Spleen (tissue), 11 donors: ENCODE measurements at regions not wholly inside any gene's neighbourhood (a gene's known extent, or its start where the extent isn't known, plus 50 kb on each side); places are given as distances from the start of the nearest gene placed in this dataset.

ENCODE experiments used
- DNase-seq: peaks from one replicate; pipeline ENCODE4 v3.0.0-alpha.2; 2020
- H3K27ac ChIP-seq, 8 donors: fragments of 200-600 bp; sonication (generic) in 7 of 8; 1 replicate in 4 of 8; 2 replicates in 4 of 8; pipeline versions ENCODE4 v1.5.0 to v1.8.0; 2016 to 2021; ENCODE audit warnings: inconsistent platforms in 4 of 8, mild to moderate bottlenecking in 4 of 8, moderate library complexity in 1 of 8
- H3K27me3 ChIP-seq, 7 donors: fragments of 200-600 bp; sonication (generic) in 6 of 7; replicated peaks in 1 of 7; 1 replicate in 4 of 7; 2 replicates in 3 of 7; pipeline versions ENCODE4 v1.5.0 to v1.8.0; 2016 to 2021; ENCODE audit warnings: inconsistent platforms in 3 of 7, mild to moderate bottlenecking in 1 of 7
- H3K36me3 ChIP-seq, 6 donors: fragments of 200-600 bp; sonication (generic) in 5 of 6; 1 replicate in 4 of 6; 2 replicates in 2 of 6; pipeline versions ENCODE4 v1.5.0 to v1.8.0; 2016 to 2021; ENCODE audit warnings: inconsistent platforms in 2 of 6
- H3K4me1 ChIP-seq, 6 donors: fragments of 200-600 bp; sonication (generic) in 5 of 6; 1 replicate in 3 of 6; 2 replicates in 3 of 6; pipeline versions ENCODE4 v1.5.0 to v1.8.0; 2016 to 2021; ENCODE audit warnings: inconsistent platforms in 3 of 6
- H3K4me3 ChIP-seq, 8 donors: fragments of 200-600 bp; sonication (generic) in 7 of 8; 1 replicate in 4 of 8; 2 replicates in 4 of 8; pipeline versions ENCODE4 v1.5.0 to v1.8.0; 2016 to 2021; ENCODE audit warnings: inconsistent platforms in 4 of 8, mild to moderate bottlenecking in 4 of 8, moderate library complexity in 2 of 8
- H3K9me3 ChIP-seq, 8 donors: fragments of 200-600 bp; sonication (generic) in 7 of 8; 1 replicate in 4 of 8; 2 replicates in 4 of 8; pipeline versions ENCODE4 v1.5.0 to v1.8.0; 2016 to 2021; ENCODE audit warnings: inconsistent platforms in 4 of 8
- CTCF ChIP-seq, 11 experiments: fragments of 200-600 bp in 7 of 11; fragments of 450-650 bp in 4 of 11; sonication (generic) in 4 of 11; IDR thresholded peaks in 8 of 11; conservative IDR thresholded peaks in 3 of 11; 1 replicate in 7 of 11; 2 replicates in 4 of 11; pipeline versions ENCODE4 v1.4.0 to v1.8.0; 2016 to 2021; ENCODE audit warnings: antibody characterized with exemption in 11 of 11, inconsistent platforms in 4 of 11, mild to moderate bottlenecking in 1 of 11
- POLR2A ChIP-seq, 3 donors: fragments of 450-650 bp; IDR thresholded peaks; one replicate each; pipeline ENCODE4 v1.5.1; 2017; ENCODE audit warnings: antibody characterized with exemption in 3 of 3, mild to moderate bottlenecking in 1 of 3
- POLR2AphosphoS5 ChIP-seq, 3 donors: sonication (generic); formaldehyde crosslinking; IDR thresholded peaks; one replicate each; pipeline ENCODE4 v1.5.1; 2017; ENCODE audit warnings: antibody characterized with exemption in 3 of 3
- WGBS, 5 donors: extraction: QIAGEN DNeasy Blood & Tissue Kit in 3 of 5; methylation state at CpG; one replicate each; pipeline versions ENCODE4 v1.1.5 to v1.1.7; 2013 to 2018; 5-methylcytosine and 5-hydroxymethylcytosine counted together
- intact Hi-C: fragments of 100-400 bp; cut with DNase I; formaldehyde crosslinking; loops from one replicate; pipeline ENCODE4 v1.15.0; 2023; ENCODE audit warnings: low total_unique reads
- donor health status: healthy with polysubstance abuse.
- donor health status: DM: no; HTN: no; CAD: no; lungs with moderate emphysema.
- donor health status: DM: no; HTN: no; CAD: no.
- donor health status: Bipolar disorder and iron deficiency.
- donor health status: healthy.
- donor health status: DM: no; HTN: no; CAD: no.
- donor health status: DM: yes; HTN: yes; CAD: no.

DNA sequence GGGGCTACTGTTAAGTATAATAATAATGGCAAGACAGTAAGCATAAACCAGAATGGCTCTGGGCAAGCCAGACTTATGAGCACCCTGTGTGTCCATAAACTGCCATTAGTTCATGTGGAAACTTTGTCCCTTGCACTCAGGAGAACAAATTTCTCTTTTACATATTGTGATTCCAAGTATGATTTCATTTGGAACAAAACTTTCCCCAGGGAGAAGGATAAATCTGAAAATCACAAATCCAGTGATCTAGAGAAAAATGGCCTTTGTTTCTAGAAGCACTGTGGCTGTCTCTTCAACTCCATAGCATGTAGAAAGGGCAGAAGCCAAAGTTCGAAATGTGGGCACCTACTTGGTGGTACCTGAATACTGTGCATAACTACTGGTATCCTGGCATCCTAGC is 823.7 kb upstream of the SOX11 start:
- no peaks in the 10 kb centered on the region for H3K27me3 ChIP-seq
- intact Hi-C loops, result no loop called here
- 66 to 89% (median 82%) methylated on average over 1 of the region's 1 CpG for WGBS, 5 donors
- no peak overlapping the region for H3K4me3 ChIP-seq
- TF ChIP-seq POLR2AphosphoS5 (IDR thresholded peaks at IDR 0.05), result no peak
- no peak overlapping the region for H3K27ac ChIP-seq
- no peaks in the 10 kb centered on the region for H3K4me1 ChIP-seq
- H3K9me3 ChIP-seq, result peaks cover 0 to 4% (median 0%) of the 10 kb centered on the region in 8 donors
- no peaks in the 10 kb centered on the region for H3K36me3 ChIP-seq
- no peak for DNase-seq

DNA sequence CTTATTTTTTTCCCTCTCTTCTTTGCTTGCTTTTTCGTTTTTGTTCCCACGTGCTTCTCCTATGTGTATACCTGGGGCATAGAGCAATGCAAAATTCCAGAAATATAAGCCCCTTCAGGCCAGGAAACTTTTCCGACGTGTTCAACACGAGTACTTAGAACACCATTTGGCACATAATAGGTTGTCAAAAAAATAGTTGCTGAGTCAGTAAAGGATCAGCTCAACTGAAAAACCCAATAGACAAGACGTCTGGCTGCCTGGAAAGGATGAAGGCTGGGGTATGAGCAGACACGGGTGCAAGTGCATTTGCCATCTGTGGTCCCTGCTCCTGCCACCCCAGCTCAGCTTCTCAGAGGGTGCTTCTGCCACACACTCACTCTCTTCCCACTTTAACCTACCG is 823.0 kb upstream of the SOX11 start:
- Histone ChIP-seq H3K4me1 (no peaks in the 10 kb centered on the region), H3K27me3 (no peaks in the 10 kb centered on the region), H3K9me3 (peaks cover 0 to 4% (median 0%) of the 10 kb centered on the region in 8 donors), H3K4me3 (no peak overlapping the region), H3K27ac (no peak overlapping the region), H3K36me3 (no peaks in the 10 kb centered on the region)
- TF ChIP-seq CTCF (IDR thresholded peaks at IDR 0.05 in 8 of 11, conservative IDR thresholded peaks at IDR 0.05 in 3 of 11) (no peak), POLR2A (IDR thresholded peaks at IDR 0.05) (no peak), POLR2AphosphoS5 (IDR thresholded peaks at IDR 0.05) (no peak)
- intact Hi-C loops, result no loop called here
- no peak for DNase-seq
- WGBS, 5 donors, result 78 to 84% (median 81%) methylated on average over 8 of the region's 8 CpGs

GRCh38 chr2:4873364-4873763 is 818.8 kb upstream of the SOX11 start:
- H3K27me3 ChIP-seq, result no peaks in the 10 kb centered on the region
- H3K27ac ChIP-seq, result no peak overlapping the region
- intact Hi-C loops, result no loop called here
- no peak for TF ChIP-seq POLR2A (IDR thresholded peaks at IDR 0.05)
- TF ChIP-seq POLR2AphosphoS5 (IDR thresholded peaks at IDR 0.05), result no peak
- no peak for TF ChIP-seq CTCF (IDR thresholded peaks at IDR 0.05 in 8 of 11, conservative IDR thresholded peaks at IDR 0.05 in 3 of 11)
- 85 to 94% (median 88%) methylated on average over 6 of the region's 6 CpGs for whole genome bisulfite sequencing, 5 donors
- peaks cover 0 to 4% (median 0%) of the 10 kb centered on the region in 8 donors for H3K9me3 ChIP-seq
- no peak overlapping the region for H3K4me3 ChIP-seq
- no peak for DNase-seq
- H3K36me3 ChIP-seq, result no peaks in the 10 kb centered on the region
- no peaks in the 10 kb centered on the region for H3K4me1 ChIP-seq

DNA sequence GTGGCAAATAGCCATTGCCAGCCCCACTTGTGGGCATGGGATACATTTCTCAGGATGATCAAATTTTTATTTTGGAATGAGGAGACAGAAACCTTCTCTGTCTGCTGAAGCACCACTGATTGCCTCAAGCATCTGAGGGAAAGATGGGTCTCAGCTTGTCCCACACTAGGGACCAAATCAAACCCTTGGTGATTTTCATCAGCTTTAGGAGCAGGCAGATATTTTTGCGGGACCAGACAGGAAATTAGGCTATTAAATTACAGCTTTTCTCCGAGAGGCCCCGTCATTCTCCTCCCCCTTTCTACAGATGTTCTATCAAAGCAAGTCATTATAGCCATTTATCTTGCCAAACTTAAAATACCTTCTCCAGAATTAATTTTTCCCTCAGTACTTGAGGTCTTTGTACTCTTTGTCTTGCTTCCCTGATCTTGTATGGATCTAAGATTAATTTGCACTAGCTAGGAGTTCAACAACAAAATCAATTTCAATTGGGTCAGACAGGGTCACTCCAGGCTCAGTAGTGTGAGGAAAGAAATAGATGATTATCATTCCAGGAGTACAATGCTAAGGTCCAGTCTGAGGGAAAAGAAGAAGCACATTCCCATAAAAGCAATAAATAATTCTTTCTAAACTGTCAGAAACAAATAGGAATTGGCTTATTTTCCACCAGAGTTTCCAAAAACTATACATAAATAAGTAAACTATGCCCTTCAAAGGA is 818.1 kb upstream of the SOX11 start:
- Histone ChIP-seq H3K27me3 (no peaks in the 10 kb centered on the region), H3K27ac (no peak overlapping the region), H3K4me3 (no peak overlapping the region), H3K36me3 (no peaks in the 10 kb centered on the region), H3K4me1 (no peaks in the 10 kb centered on the region), H3K9me3 (peaks cover 0 to 4% (median 0%) of the 10 kb centered on the region in 8 donors)
- intact Hi-C loops, result no loop called here
- 54 to 63% (median 61%) methylated on average over 3 of the region's 3 CpGs for WGBS, 5 donors
- TF ChIP-seq POLR2A (IDR thresholded peaks at IDR 0.05) (no peak), CTCF (IDR thresholded peaks at IDR 0.05 in 8 of 11, conservative IDR thresholded peaks at IDR 0.05 in 3 of 11) (no peak), POLR2AphosphoS5 (IDR thresholded peaks at IDR 0.05) (no peak)
- DNase-seq, result no peak
